ENCODE measurements at regions not wholly inside any gene's neighbourhood (a gene's known extent, or its start where the extent isn't known, plus 50 kb on each side); places are given as distances from the start of the nearest gene placed in this dataset.

GRCh38 chr4:106676173-106676921 lies 307.8 kb upstream of the GIMD1 start:
- DNase-seq = no peak

GRCh38 chr4:106671716-106672115 lies 303.1 kb upstream of the GIMD1 start:
- no peak for DNase-seq

GRCh38 chr4:106670976-106671375 lies 302.4 kb upstream of the GIMD1 start:
- DNase-seq = no peak

- DNase-seq = no peak
Observed at GRCh38 chr4:106659371-106659770, 290.8 kb upstream of the GIMD1 start.

- no peak for DNase-seq
Observed at GRCh38 chr4:106652095-106652494, 283.5 kb upstream of the GIMD1 start.

GRCh38 chr4:106650701-106651100 lies 282.1 kb upstream of the GIMD1 start:
- DNase-seq = no peak

- no peak for DNase-seq
Observed at GRCh38 chr4:106647451-106647850, 278.9 kb upstream of the GIMD1 start.

- DNase-seq = no peak
Observed at GRCh38 chr4:106629268-106629625, 260.7 kb upstream of the GIMD1 start.

GRCh38 chr4:106628586-106629267 lies 260.1 kb upstream of the GIMD1 start:
- DNase-seq = no peak

- DNase-seq = no peak
Observed at GRCh38 chr4:106627051-106627450, 258.5 kb upstream of the GIMD1 start.

- no peak for DNase-seq
Observed at GRCh38 chr4:106624671-106625070, 256.1 kb upstream of the GIMD1 start.

GRCh38 chr4:106618956-106619355 lies 250.4 kb upstream of the GIMD1 start:
- no peak for DNase-seq

- no peak for DNase-seq
Observed at GRCh38 chr4:106615961-106616360, 247.4 kb upstream of the GIMD1 start.

GRCh38 chr4:106615410-106615945 lies 246.9 kb upstream of the GIMD1 start:
- no peak for DNase-seq

GRCh38 chr4:106614441-106614840 lies 245.9 kb upstream of the GIMD1 start:
- DNase-seq = no peak

- no peak for DNase-seq
Observed at GRCh38 chr4:106609917-106610316, 241.3 kb upstream of the GIMD1 start.

- no peak for DNase-seq
Observed at GRCh38 chr4:106607558-106607957, 239.0 kb upstream of the GIMD1 start.

GRCh38 chr4:106604319-106605051 lies 235.9 kb upstream of the GIMD1 start:
- no peak for DNase-seq

- DNase-seq = no peak
Observed at GRCh38 chr4:106603471-106603870, 234.9 kb upstream of the GIMD1 start.

- DNase-seq = no peak
Observed at GRCh38 chr4:106602711-106603110, 234.1 kb upstream of the GIMD1 start.

GRCh38 chr4:106601519-106601918 lies 232.9 kb upstream of the GIMD1 start:
- DNase-seq = no peak

- no peak for DNase-seq
Observed at GRCh38 chr4:106595906-106596305, 227.3 kb upstream of the GIMD1 start.

GRCh38 chr4:106594291-106594952 lies 225.8 kb upstream of the GIMD1 start:
- no peak for DNase-seq
